Ovary (tissue), 7 donors: ENCODE measurements at regions not wholly inside any gene's neighbourhood (a gene's known extent, or its start where the extent isn't known, plus 50 kb on each side); places are given as distances from the start of the nearest gene placed in this dataset.
"Not testable (repeated sequence)": the region's sequence is repeated elsewhere in the genome, so short reads cannot be mapped to it uniquely, and the experiment has no call there.

Experiments used
- DNase-seq, 5 donors: peaks; one replicate each; pipeline ENCODE4 v3.0.0-alpha.2; 2019 to 2020
- H3K27ac ChIP-seq, 2 donors: fragments of 200-600 bp; one replicate each; pipeline versions ENCODE4 v1.5.1 to v1.8.0; 2019 to 2022
- H3K27me3 ChIP-seq: fragments of 200-600 bp; one replicate; pipeline ENCODE4 v1.8.0; 2022
- H3K36me3 ChIP-seq: fragments of 200-600 bp; sonication (generic); one replicate; pipeline ENCODE4 v1.5.1; 2019
- H3K4me1 ChIP-seq: one replicate; pipeline ENCODE4 v1.8.1; 2013; ENCODE audit warnings: mild to moderate bottlenecking, moderate library complexity; ENCODE audit not compliant: insufficient read depth
- H3K4me3 ChIP-seq: fragments of 200-600 bp; sonication (generic); one replicate; pipeline ENCODE4 v1.5.1; 2017
- H3K9me3 ChIP-seq, 2 donors: fragments of 200-600 bp in 1 of 2; sonication (generic) in 1 of 2; one replicate each; pipeline versions ENCODE4 v1.5.1 to v1.8.1; 2013 to 2019; ENCODE audit warnings: mild to moderate bottlenecking in 1 of 2, moderate library complexity in 1 of 2
- CTCF ChIP-seq, 3 donors: fragments of 450-650 bp in 2 of 3; fragments of 200-600 bp in 1 of 3; IDR thresholded peaks; one replicate each; pipeline versions ENCODE4 v1.5.1 to v1.8.0; 2016 to 2022; ENCODE audit warnings: antibody characterized with exemption in 3 of 3, mild to moderate bottlenecking in 1 of 3
- EP300 ChIP-seq: sonication (generic); formaldehyde crosslinking; IDR thresholded peaks from one replicate; pipeline ENCODE4 v1.6.1; 2017; ENCODE audit warnings: antibody characterized with exemption
- POLR2A ChIP-seq: fragments of 450-650 bp; IDR thresholded peaks from one replicate; pipeline ENCODE4 v1.6.1; 2017; ENCODE audit warnings: antibody characterized with exemption, mild to moderate bottlenecking, moderate library complexity
- WGBS, 3 donors: extraction: QIAGEN DNeasy Blood & Tissue Kit in 1 of 3; methylation state at CpG; one replicate each; pipeline versions ENCODE4 v1.1.5 to v1.1.7; 2013 to 2017; 5-methylcytosine and 5-hydroxymethylcytosine counted together
- intact Hi-C, 4 donors: fragments of 100-400 bp; cut with DNase I; formaldehyde crosslinking; loops; one replicate each; pipeline versions ENCODE4 v1.11.0 to v1.15.1; 2022 to 2023
- donor health status: DM: no; HTN: no; CAD: no; lungs with moderate emphysema.
- donor health status: DM: no; HTN: no; CAD: no.
- donor health status: Bipolar disorder and iron deficiency.
- donor health status: DM: no; HTN: no; CAD: no.
- donor health status: DM: yes; HTN: yes; CAD: no.

GRCh38 chr15:89004726-89005030, 83.6 kb upstream of the ABHD2 start:
- no peaks in the 10 kb centered on the region for H3K27me3 ChIP-seq
- no peaks in the 10 kb centered on the region for H3K9me3 ChIP-seq
- DNase-seq = no peak
- H3K4me3 ChIP-seq = no peak overlapping the region
- TF ChIP-seq CTCF (IDR thresholded peaks at IDR 0.05) = no peak
- 94 to 96% (median 96%) methylated on average over 4 of the region's 4 CpGs for WGBS, 3 donors
- intact Hi-C loops = loop anchor here in 2 of 4 donors (5.0 kb wide), 2 partner anchors 102 to 1833 kb away; no protein-coding TSS in a partner anchor
- no peaks in the 10 kb centered on the region for H3K36me3 ChIP-seq
- H3K4me1 ChIP-seq = peaks cover 7% of the 10 kb centered on the region
- no peak overlapping the region for H3K27ac ChIP-seq

GRCh38 chr15:89007527-89007926, 80.7 kb upstream of the ABHD2 start:
- not testable (repeated sequence) for DNase-seq, H3K4me1 ChIP-seq, H3K27me3 ChIP-seq, H3K27ac ChIP-seq, H3K36me3 ChIP-seq, H3K9me3 ChIP-seq, H3K4me3 ChIP-seq
- intact Hi-C loops = loop anchor here in 1 of 4 donors (5.0 kb wide), 1 partner anchor 1830 kb away; no protein-coding TSS in a partner anchor
- 91 to 94% (median 93%) methylated on average over 9 of the region's 9 CpGs for WGBS, 3 donors

GRCh38 chr15:89007989-89008388, 80.3 kb upstream of the ABHD2 start:
- H3K4me3 ChIP-seq = no peak overlapping the region
- no peaks in the 10 kb centered on the region for H3K27me3 ChIP-seq
- intact Hi-C loops = loop anchor here in 1 of 4 donors (5.0 kb wide), 1 partner anchor 1829 kb away; no protein-coding TSS in a partner anchor
- no peaks in the 10 kb centered on the region for H3K9me3 ChIP-seq
- DNase-seq = no peak
- H3K27ac ChIP-seq = no peak overlapping the region
- TF ChIP-seq CTCF (IDR thresholded peaks at IDR 0.05) (no peak), POLR2A (no peak), EP300 (no peak)
- H3K36me3 ChIP-seq = no peaks in the 10 kb centered on the region
- H3K4me1 ChIP-seq = no peaks in the 10 kb centered on the region

GRCh38 chr15:89009080-89009479, 79.2 kb upstream of the ABHD2 start:
- WGBS, 3 donors = 81 to 87% (median 82%) methylated on average over 6 of the region's 6 CpGs
- Histone ChIP-seq H3K27me3 (no peaks in the 10 kb centered on the region), H3K9me3 (no peaks in the 10 kb centered on the region), H3K36me3 (no peaks in the 10 kb centered on the region), H3K4me3 (no peak overlapping the region), H3K27ac (no peak overlapping the region), H3K4me1 (no peaks in the 10 kb centered on the region)
- intact Hi-C loops = loop anchor here in 1 of 4 donors (5.0 kb wide), 1 partner anchor 1828 kb away; no protein-coding TSS in a partner anchor
- no peak for TF ChIP-seq POLR2A
- TF ChIP-seq EP300 = no peak
- no peak for DNase-seq

- Histone ChIP-seq H3K36me3 (no peaks in the 10 kb centered on the region), H3K27me3 (no peaks in the 10 kb centered on the region), H3K9me3 (no peaks in the 10 kb centered on the region), H3K4me1 (peaks cover 7% of the 10 kb centered on the region), H3K27ac (no peak overlapping the region), H3K4me3 (no peak overlapping the region)
- intact Hi-C loops = loop anchor here (2.0 to 10.0 kb wide), 4 partner anchors 105 to 111 kb away; no protein-coding TSS in a partner anchor
- TF ChIP-seq CTCF (IDR thresholded peaks at IDR 0.05) (no peak), POLR2A (no peak), EP300 (no peak)
- WGBS, 3 donors = 90 to 93% (median 91%) methylated on average over 5 of the region's 5 CpGs
- no peak for DNase-seq
Measured at GRCh38 chr15:89015412-89016097, 72.7 kb upstream of the ABHD2 start.
